Sigmoid colon (tissue), 6 donors: ENCODE measurements at regions not wholly inside any gene's neighbourhood (a gene's known extent, or its start where the extent isn't known, plus 50 kb on each side); places are given as distances from the start of the nearest gene placed in this dataset.

Experiments used
- DNase-seq: peaks from one replicate; pipeline ENCODE4 v3.0.0-alpha.2; 2019
- H3K27ac ChIP-seq, 4 donors: fragments of 200-600 bp; sonication (generic); one replicate each; pipeline ENCODE4 v1.5.1; 2016 to 2019; ENCODE audit warnings: mild to moderate bottlenecking in 1 of 4
- H3K27me3 ChIP-seq, 3 donors: fragments of 200-600 bp; sonication (generic); one replicate each; pipeline ENCODE4 v1.5.1; 2019; ENCODE audit warnings: mild to moderate bottlenecking in 1 of 3
- H3K36me3 ChIP-seq, 4 donors: fragments of 200-600 bp; sonication (generic); one replicate each; pipeline ENCODE4 v1.5.1; 2016 to 2019
- H3K4me1 ChIP-seq, 4 donors: fragments of 200-600 bp; sonication (generic); one replicate each; pipeline ENCODE4 v1.5.1; 2017 to 2019
- H3K4me3 ChIP-seq, 4 donors: fragments of 200-600 bp; sonication (generic); one replicate each; pipeline ENCODE4 v1.5.1; 2017 to 2019; ENCODE audit warnings: mild to moderate bottlenecking in 2 of 4, moderate library complexity in 1 of 4
- H3K9me3 ChIP-seq, 4 donors: fragments of 200-600 bp in 3 of 4; sonication (generic) in 3 of 4; one replicate each; pipeline versions ENCODE4 v1.5.1 to v1.6.1; 2013 to 2019
- EP300 ChIP-seq, 4 donors: sonication (generic); formaldehyde crosslinking; IDR thresholded peaks; one replicate each; pipeline ENCODE4 v1.6.1; 2017; ENCODE audit warnings: antibody characterized with exemption in 4 of 4
- POLR2A ChIP-seq, 2 donors: fragments of 450-650 bp; IDR thresholded peaks; one replicate each; pipeline ENCODE4 v1.6.1; 2016; ENCODE audit warnings: antibody characterized with exemption in 2 of 2, mild to moderate bottlenecking in 2 of 2, moderate library complexity in 2 of 2
- POLR2AphosphoS5 ChIP-seq, 4 donors: sonication (generic); formaldehyde crosslinking; IDR thresholded peaks; one replicate each; pipeline ENCODE4 v1.6.1; 2017; ENCODE audit warnings: antibody characterized with exemption in 4 of 4
- WGBS, 2 donors: extraction: QIAGEN DNeasy Blood & Tissue Kit; methylation state at CpG; one replicate each; pipeline ENCODE4 v1.1.7; 2013; 5-methylcytosine and 5-hydroxymethylcytosine counted together
- intact Hi-C: fragments of 100-400 bp; cut with DNase I; formaldehyde crosslinking; loops from one replicate; pipeline ENCODE4 v1.15.1; 2023
- TF ChIP-seq, protein P1 (sequence below), 4 experiments: fragments of 450-650 bp in 3 of 4; fragments of 200-600 bp in 1 of 4; IDR thresholded peaks; one replicate each; pipeline ENCODE4 v1.5.1; 2016 to 2019; ENCODE audit warnings: antibody characterized with exemption in 4 of 4, mild to moderate bottlenecking in 3 of 4, moderate library complexity in 2 of 4
- donor health status: healthy with polysubstance abuse.
- donor health status: healthy.

DNA sequence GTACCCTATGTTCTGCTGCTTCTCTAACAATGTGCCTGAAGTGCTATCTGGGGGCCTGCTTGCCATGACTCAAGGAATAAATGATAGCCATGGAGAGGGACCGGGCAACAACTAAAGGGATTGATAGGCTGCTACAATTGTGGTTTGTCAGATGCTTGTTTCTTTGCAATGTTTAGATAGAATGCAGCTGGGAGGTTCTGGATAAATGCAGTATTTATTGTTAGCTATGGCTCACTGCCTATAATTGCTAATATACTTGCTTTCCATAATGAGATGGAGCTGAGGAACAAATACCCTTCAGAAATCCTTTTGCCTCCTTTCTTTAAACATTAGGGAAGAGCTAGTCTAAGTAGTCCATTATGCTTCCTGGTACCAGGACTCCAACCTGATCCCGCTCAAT lies 575.2 kb upstream of the SYNCRIP start:
- intact Hi-C loops = no loop called here
- Histone ChIP-seq H3K4me3 (no peak overlapping the region), H3K9me3 (no peaks in the 10 kb centered on the region), H3K4me1 (no peaks in the 10 kb centered on the region), H3K27ac (no peak overlapping the region), H3K36me3 (no peaks in the 10 kb centered on the region), H3K27me3 (no peaks in the 10 kb centered on the region)
- TF ChIP-seq POLR2A (IDR thresholded peaks at IDR 0.05) (no peak), EP300 (IDR thresholded peaks at IDR 0.05) (no peak), POLR2AphosphoS5 (IDR thresholded peaks at IDR 0.05) (no peak)
- TF ChIP-seq, protein P1, sequence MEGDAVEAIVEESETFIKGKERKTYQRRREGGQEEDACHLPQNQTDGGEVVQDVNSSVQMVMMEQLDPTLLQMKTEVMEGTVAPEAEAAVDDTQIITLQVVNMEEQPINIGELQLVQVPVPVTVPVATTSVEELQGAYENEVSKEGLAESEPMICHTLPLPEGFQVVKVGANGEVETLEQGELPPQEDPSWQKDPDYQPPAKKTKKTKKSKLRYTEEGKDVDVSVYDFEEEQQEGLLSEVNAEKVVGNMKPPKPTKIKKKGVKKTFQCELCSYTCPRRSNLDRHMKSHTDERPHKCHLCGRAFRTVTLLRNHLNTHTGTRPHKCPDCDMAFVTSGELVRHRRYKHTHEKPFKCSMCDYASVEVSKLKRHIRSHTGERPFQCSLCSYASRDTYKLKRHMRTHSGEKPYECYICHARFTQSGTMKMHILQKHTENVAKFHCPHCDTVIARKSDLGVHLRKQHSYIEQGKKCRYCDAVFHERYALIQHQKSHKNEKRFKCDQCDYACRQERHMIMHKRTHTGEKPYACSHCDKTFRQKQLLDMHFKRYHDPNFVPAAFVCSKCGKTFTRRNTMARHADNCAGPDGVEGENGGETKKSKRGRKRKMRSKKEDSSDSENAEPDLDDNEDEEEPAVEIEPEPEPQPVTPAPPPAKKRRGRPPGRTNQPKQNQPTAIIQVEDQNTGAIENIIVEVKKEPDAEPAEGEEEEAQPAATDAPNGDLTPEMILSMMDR (IDR thresholded peaks at IDR 0.05) = no peak
- 38 to 42% methylated on average over 2 of the region's 2 CpGs for WGBS, 2 donors
- DNase-seq = no peak

DNA sequence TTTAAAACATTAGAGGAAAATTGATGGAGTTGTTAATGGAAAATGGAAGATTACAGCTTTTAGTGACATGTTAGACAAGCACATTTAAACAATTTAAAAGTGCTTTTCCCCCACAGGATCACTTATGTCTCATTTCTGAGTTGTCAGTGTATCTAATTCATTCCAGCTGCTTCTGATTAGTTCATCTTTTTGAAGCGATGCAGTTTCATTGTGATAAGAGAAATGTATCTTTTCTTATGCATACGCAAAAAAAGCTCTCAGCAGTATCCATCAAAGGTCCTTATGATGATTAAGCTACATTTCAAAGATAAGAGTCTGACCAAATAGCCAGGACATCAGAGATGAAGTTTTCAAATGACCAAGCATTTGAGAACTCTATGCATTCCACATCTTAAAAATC lies 572.6 kb upstream of the SYNCRIP start:
- no peak for DNase-seq

DNA sequence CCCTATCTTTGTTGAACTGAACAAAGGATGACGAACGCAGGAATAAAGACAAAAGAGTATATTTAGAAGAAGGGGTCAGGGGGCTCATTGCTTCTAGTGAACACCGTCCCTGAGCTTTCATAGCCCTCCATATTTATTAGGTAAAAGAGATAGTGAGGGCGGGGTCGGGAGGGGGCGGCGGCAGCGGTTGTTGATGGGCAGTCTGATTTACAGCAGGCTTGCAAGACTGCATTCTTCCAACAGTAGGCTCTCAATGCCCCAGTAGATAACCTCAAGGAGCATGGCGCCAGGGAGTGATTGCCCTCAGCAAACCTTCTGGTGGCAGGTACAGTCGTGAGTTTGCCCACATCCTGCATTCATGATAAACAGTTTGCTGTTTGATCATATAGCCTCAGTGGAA lies 563.3 kb upstream of the SYNCRIP start:
- no peak overlapping the region for H3K4me3 ChIP-seq
- H3K36me3 ChIP-seq = no peaks in the 10 kb centered on the region
- no peaks in the 10 kb centered on the region for H3K4me1 ChIP-seq
- no peaks in the 10 kb centered on the region for H3K9me3 ChIP-seq
- intact Hi-C loops = no loop called here
- H3K27me3 ChIP-seq = no peaks in the 10 kb centered on the region
- H3K27ac ChIP-seq = no peak overlapping the region
- TF ChIP-seq POLR2AphosphoS5 (IDR thresholded peaks at IDR 0.05) = no peak
- no peak for TF ChIP-seq POLR2A (IDR thresholded peaks at IDR 0.05)
- TF ChIP-seq, protein P1 (IDR thresholded peaks at IDR 0.05) = no peak
- TF ChIP-seq EP300 (IDR thresholded peaks at IDR 0.05) = no peak
- DNase-seq = no peak
- 88 to 92% methylated on average over 10 of the region's 10 CpGs for WGBS, 2 donors

More for the DNA sequence above, 572.6 kb upstream of the SYNCRIP start:
- 81 to 83% methylated on average over 2 of the region's 2 CpGs for WGBS, 2 donors
- H3K4me1 ChIP-seq = no peaks in the 10 kb centered on the region
- H3K36me3 ChIP-seq = no peaks in the 10 kb centered on the region
- no peaks in the 10 kb centered on the region for H3K27me3 ChIP-seq
- H3K9me3 ChIP-seq = no peaks in the 10 kb centered on the region
- TF ChIP-seq POLR2AphosphoS5 (IDR thresholded peaks at IDR 0.05) = no peak
- TF ChIP-seq, protein P1 (IDR thresholded peaks at IDR 0.05) = no peak
- TF ChIP-seq EP300 (IDR thresholded peaks at IDR 0.05) = no peak
- TF ChIP-seq POLR2A (IDR thresholded peaks at IDR 0.05) = no peak
- no peak overlapping the region for H3K27ac ChIP-seq
- intact Hi-C loops = no loop called here
- no peak overlapping the region for H3K4me3 ChIP-seq

- Histone ChIP-seq H3K9me3 (no peaks in the 10 kb centered on the region), H3K36me3 (no peaks in the 10 kb centered on the region), H3K27me3 (no peaks in the 10 kb centered on the region), H3K4me1 (no peaks in the 10 kb centered on the region), H3K27ac (no peak overlapping the region), H3K4me3 (no peak overlapping the region)
- intact Hi-C loops = no loop called here
- DNase-seq = no peak
- TF ChIP-seq EP300 (IDR thresholded peaks at IDR 0.05) (no peak), POLR2A (IDR thresholded peaks at IDR 0.05) (no peak), POLR2AphosphoS5 (IDR thresholded peaks at IDR 0.05) (no peak)
- TF ChIP-seq, protein P1 (IDR thresholded peaks at IDR 0.05) = no peak
- 92 to 95% methylated on average over 3 of the region's 3 CpGs for WGBS, 2 donors
Measured at GRCh38 chr6:86203044-86203443, 560.4 kb upstream of the SYNCRIP start.

GRCh38 chr6:86193821-86194220 lies 551.1 kb upstream of the SYNCRIP start:
- intact Hi-C loops = no loop called here
- Histone ChIP-seq H3K4me3 (no peak overlapping the region), H3K9me3 (no peaks in the 10 kb centered on the region), H3K27ac (no peak overlapping the region), H3K36me3 (no peaks in the 10 kb centered on the region), H3K27me3 (no peaks in the 10 kb centered on the region), H3K4me1 (no peaks in the 10 kb centered on the region)
- WGBS, 2 donors = 77 to 87% methylated on average over 3 of the region's 3 CpGs
- DNase-seq = no peak
- TF ChIP-seq, protein P1 (IDR thresholded peaks at IDR 0.05) = no peak
- TF ChIP-seq EP300 (IDR thresholded peaks at IDR 0.05) (no peak), POLR2A (IDR thresholded peaks at IDR 0.05) (no peak), POLR2AphosphoS5 (IDR thresholded peaks at IDR 0.05) (no peak)
